ENCODE measurements at regions not wholly inside any gene's neighbourhood (a gene's known extent, or its start where the extent isn't known, plus 50 kb on each side); places are given as distances from the start of the nearest gene placed in this dataset.

- TF ChIP-seq, protein P1, sequence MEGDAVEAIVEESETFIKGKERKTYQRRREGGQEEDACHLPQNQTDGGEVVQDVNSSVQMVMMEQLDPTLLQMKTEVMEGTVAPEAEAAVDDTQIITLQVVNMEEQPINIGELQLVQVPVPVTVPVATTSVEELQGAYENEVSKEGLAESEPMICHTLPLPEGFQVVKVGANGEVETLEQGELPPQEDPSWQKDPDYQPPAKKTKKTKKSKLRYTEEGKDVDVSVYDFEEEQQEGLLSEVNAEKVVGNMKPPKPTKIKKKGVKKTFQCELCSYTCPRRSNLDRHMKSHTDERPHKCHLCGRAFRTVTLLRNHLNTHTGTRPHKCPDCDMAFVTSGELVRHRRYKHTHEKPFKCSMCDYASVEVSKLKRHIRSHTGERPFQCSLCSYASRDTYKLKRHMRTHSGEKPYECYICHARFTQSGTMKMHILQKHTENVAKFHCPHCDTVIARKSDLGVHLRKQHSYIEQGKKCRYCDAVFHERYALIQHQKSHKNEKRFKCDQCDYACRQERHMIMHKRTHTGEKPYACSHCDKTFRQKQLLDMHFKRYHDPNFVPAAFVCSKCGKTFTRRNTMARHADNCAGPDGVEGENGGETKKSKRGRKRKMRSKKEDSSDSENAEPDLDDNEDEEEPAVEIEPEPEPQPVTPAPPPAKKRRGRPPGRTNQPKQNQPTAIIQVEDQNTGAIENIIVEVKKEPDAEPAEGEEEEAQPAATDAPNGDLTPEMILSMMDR (IDR thresholded peaks at IDR 0.05; ENCODE audit: borderline replicate concordance, insufficient read depth, low read depth, low read length), result no peak
These were observed 420.7 kb upstream of the USP24 start for GRCh38 chr1:55635856-55636255.

DNA sequence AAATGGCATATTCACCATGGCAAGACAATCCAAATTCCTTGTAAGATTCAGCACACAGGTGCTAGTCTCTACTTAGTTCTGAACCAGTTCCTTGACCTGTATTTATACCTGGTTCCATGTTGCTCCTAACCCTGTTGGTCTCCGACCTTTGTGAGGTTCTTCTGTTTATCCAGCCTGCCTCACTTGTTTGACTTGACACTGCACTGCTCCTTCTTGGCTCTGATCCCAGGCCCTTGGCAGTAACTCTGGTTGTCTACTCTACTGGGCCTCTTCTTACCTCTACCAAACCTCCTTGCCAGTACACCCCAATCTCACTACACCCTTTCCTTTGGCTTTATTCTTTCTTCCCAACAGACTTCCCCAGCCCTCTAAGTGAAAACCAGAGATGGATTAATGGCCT, 419.4 kb upstream of the USP24 start:
- H3K4me3 ChIP-seq (ENCODE audit: low read depth, low read length), result no peak overlapping the region
- TF ChIP-seq, protein P1 (IDR thresholded peaks at IDR 0.05; ENCODE audit: borderline replicate concordance, insufficient read depth, low read depth, low read length), result no peak

More at GRCh38 chr1:55635856-55636255, 420.7 kb upstream of the USP24 start:
- no peak overlapping the region for H3K4me3 ChIP-seq (ENCODE audit: low read depth, low read length)

- H3K4me3 ChIP-seq (ENCODE audit: low read depth, low read length), result no peak overlapping the region
- TF ChIP-seq, protein P1 (IDR thresholded peaks at IDR 0.05; ENCODE audit: borderline replicate concordance, insufficient read depth, low read depth, low read length), result no peak
These were observed 417.7 kb upstream of the USP24 start for GRCh38 chr1:55632906-55633305.

- no peak overlapping the region for H3K4me3 ChIP-seq (ENCODE audit: low read depth, low read length)
- TF ChIP-seq, protein P1 (IDR thresholded peaks at IDR 0.05; ENCODE audit: borderline replicate concordance, insufficient read depth, low read depth, low read length), result no peak
These were observed 416.9 kb upstream of the USP24 start for GRCh38 chr1:55632058-55632457.

DNA sequence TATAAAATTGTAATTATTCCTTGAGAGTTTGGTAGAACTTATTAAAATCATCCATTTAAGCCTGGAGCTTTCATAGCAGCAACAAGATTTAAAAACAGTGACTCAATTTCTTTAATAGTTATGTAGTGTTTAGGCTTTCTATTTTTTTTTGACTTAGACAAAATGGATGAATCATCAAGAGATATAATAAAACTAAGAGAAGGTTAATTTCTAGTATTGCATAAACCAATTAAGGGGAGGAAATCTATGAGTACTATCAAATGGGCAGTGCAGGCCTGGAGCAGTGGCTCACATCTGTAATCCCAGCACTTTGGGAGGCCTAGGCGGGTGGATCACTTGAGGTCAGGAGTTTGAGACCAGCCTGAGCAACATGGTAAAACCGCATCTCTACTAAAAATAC, 416.3 kb upstream of the USP24 start:
- no peak overlapping the region for H3K4me3 ChIP-seq (ENCODE audit: low read depth, low read length)
- TF ChIP-seq, protein P1 (IDR thresholded peaks at IDR 0.05; ENCODE audit: borderline replicate concordance, insufficient read depth, low read depth, low read length), result no peak

GRCh38 chr1:55626326-55626725, 411.2 kb upstream of the USP24 start:
- TF ChIP-seq, protein P1 (IDR thresholded peaks at IDR 0.05; ENCODE audit: borderline replicate concordance, insufficient read depth, low read depth, low read length), result no peak
- no peak overlapping the region for H3K4me3 ChIP-seq (ENCODE audit: low read depth, low read length)

DNA sequence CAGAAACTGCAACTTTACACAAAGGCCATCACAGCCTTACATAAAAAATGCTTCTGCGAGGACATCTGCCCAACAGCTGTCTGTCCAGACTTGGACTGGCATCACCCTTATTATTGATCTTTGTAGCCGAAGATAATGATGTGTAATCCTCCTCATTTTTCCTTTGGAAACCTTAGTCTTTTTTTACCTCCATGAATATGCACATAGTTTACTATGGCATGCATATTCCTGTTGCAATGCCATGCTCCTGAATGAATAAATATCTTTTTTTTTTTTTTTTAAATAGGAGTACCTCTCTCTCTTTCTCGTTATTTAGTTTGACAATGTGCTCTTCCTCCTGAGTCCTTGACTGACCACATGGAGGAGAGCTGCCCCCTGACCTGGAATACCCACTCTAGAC, 409.6 kb upstream of the USP24 start:
- no peak overlapping the region for H3K4me3 ChIP-seq (ENCODE audit: low read depth, low read length)
- TF ChIP-seq, protein P1 (IDR thresholded peaks at IDR 0.05; ENCODE audit: borderline replicate concordance, insufficient read depth, low read depth, low read length), result no peak

All from GM12875 (cell line).